Thymus (tissue), 11 donors: ENCODE measurements at regions not wholly inside any gene's neighbourhood (a gene's known extent, or its start where the extent isn't known, plus 50 kb on each side); places are given as distances from the start of the nearest gene placed in this dataset.

Source experiments
- DNase-seq, 9 donors: peaks; one replicate each; pipeline ENCODE4 v3.0.0-alpha.2; 2013; ENCODE audit warnings: low spot score in 9 of 9, low read depth in 6 of 9, missing footprints in 1 of 9
- H3K27ac ChIP-seq, 2 donors: one replicate each; pipeline ENCODE4 v1.5.1; 2013; ENCODE audit warnings: control low read depth in 1 of 2, low read depth in 1 of 2, low read length in 1 of 2, mild to moderate bottlenecking in 1 of 2, moderate library complexity in 1 of 2
- H3K27me3 ChIP-seq, 2 donors: one replicate each; pipeline ENCODE4 v1.5.1; 2013; ENCODE audit warnings: low read length in 1 of 2; ENCODE audit not compliant: control insufficient read depth in 2 of 2, insufficient read depth in 1 of 2
- H3K36me3 ChIP-seq, 2 donors: one replicate each; pipeline ENCODE4 v1.5.1; 2013; ENCODE audit warnings: low read length in 1 of 2, mild to moderate bottlenecking in 1 of 2, moderate library complexity in 1 of 2; ENCODE audit not compliant: control insufficient read depth in 2 of 2, insufficient read depth in 2 of 2
- H3K4me1 ChIP-seq, 2 donors: one replicate each; pipeline ENCODE4 v1.5.1; 2013; ENCODE audit warnings: low read length in 2 of 2; ENCODE audit not compliant: control insufficient read depth in 2 of 2, insufficient read depth in 2 of 2
- H3K4me3 ChIP-seq, 2 donors: one replicate each; pipeline ENCODE4 v1.5.1; 2013; ENCODE audit warnings: low read length in 2 of 2, control low read depth in 1 of 2, mild to moderate bottlenecking in 1 of 2
- H3K9me3 ChIP-seq, 2 donors: one replicate each; pipeline ENCODE4 v1.5.1; 2013; ENCODE audit warnings: low read length in 1 of 2, mild to moderate bottlenecking in 1 of 2; ENCODE audit not compliant: control insufficient read depth in 2 of 2, insufficient read depth in 1 of 2
- WGBS: extraction: QIAGEN DNeasy Blood & Tissue Kit; methylation state at CpG from one replicate; pipeline ENCODE4 v1.1.7; 2013; 5-methylcytosine and 5-hydroxymethylcytosine counted together
- donor health status: healthy.

GRCh38 chr15:96720656-96721055, 390.2 kb downstream of the NR2F2 start:
- DNase-seq: no peak
- WGBS: 75% methylated on average over 2 of the region's 2 CpGs

GRCh38 chr15:96728591-96728990, 398.1 kb downstream of the NR2F2 start:
- H3K27me3 ChIP-seq: no peaks in the 10 kb centered on the region
- WGBS: 75% methylated on average over 6 of the region's 6 CpGs
- no peak overlapping the region for H3K4me3 ChIP-seq
- DNase-seq: no peak
- no peak overlapping the region for H3K27ac ChIP-seq
- H3K9me3 ChIP-seq: no peaks in the 10 kb centered on the region
- no peaks in the 10 kb centered on the region for H3K4me1 ChIP-seq
- H3K36me3 ChIP-seq: no peaks in the 10 kb centered on the region

More at GRCh38 chr15:96720656-96721055, 390.2 kb downstream of the NR2F2 start:
- Histone ChIP-seq H3K27me3 (no peaks in the 10 kb centered on the region), H3K36me3 (no peaks in the 10 kb centered on the region), H3K4me3 (no peak overlapping the region), H3K4me1 (no peaks in the 10 kb centered on the region), H3K9me3 (no peaks in the 10 kb centered on the region), H3K27ac (no peak overlapping the region)

- WGBS: 88% methylated on average over 5 of the region's 5 CpGs
- H3K36me3 ChIP-seq: no peaks in the 10 kb centered on the region
- no peaks in the 10 kb centered on the region for H3K27me3 ChIP-seq
- no peaks in the 10 kb centered on the region for H3K9me3 ChIP-seq
- H3K27ac ChIP-seq: no peak overlapping the region
- no peaks in the 10 kb centered on the region for H3K4me1 ChIP-seq
- no peak for DNase-seq
- H3K4me3 ChIP-seq: no peak overlapping the region
These were observed 402.2 kb downstream of the NR2F2 start for GRCh38 chr15:96732704-96733103.

- no peak overlapping the region for H3K4me3 ChIP-seq
- peaks cover 0 to 3% of the 10 kb centered on the region in 2 donors for H3K9me3 ChIP-seq
- H3K27ac ChIP-seq: no peak overlapping the region
- H3K4me1 ChIP-seq: no peaks in the 10 kb centered on the region
- no peak for DNase-seq
- 88% methylated on average over 4 of the region's 4 CpGs for WGBS
- H3K27me3 ChIP-seq: no peaks in the 10 kb centered on the region
- H3K36me3 ChIP-seq: no peaks in the 10 kb centered on the region
These were observed 403.2 kb downstream of the NR2F2 start for GRCh38 chr15:96733721-96734120.

- H3K9me3 ChIP-seq: peaks cover 0 to 3% of the 10 kb centered on the region in 2 donors
- no peaks in the 10 kb centered on the region for H3K27me3 ChIP-seq
- no peak overlapping the region for H3K27ac ChIP-seq
- no peaks in the 10 kb centered on the region for H3K4me1 ChIP-seq
- no peaks in the 10 kb centered on the region for H3K36me3 ChIP-seq
- WGBS: 93% methylated on average over 2 of the region's 2 CpGs
- DNase-seq: no peak
- H3K4me3 ChIP-seq: no peak overlapping the region
These were observed 405.2 kb downstream of the NR2F2 start for GRCh38 chr15:96735632-96736240.

- Histone ChIP-seq H3K27me3 (no peaks in the 10 kb centered on the region), H3K27ac (no peak overlapping the region), H3K4me1 (no peaks in the 10 kb centered on the region), H3K9me3 (peaks cover 0 to 3% of the 10 kb centered on the region in 2 donors), H3K36me3 (no peaks in the 10 kb centered on the region), H3K4me3 (no peak overlapping the region)
- no peak for DNase-seq
- 96% methylated on average over 2 of the region's 2 CpGs for WGBS
These were observed 405.9 kb downstream of the NR2F2 start for GRCh38 chr15:96736384-96736783.

- DNase-seq: no peak
- H3K9me3 ChIP-seq: peaks cover 0 to 3% of the 10 kb centered on the region in 2 donors
- no peaks in the 10 kb centered on the region for H3K27me3 ChIP-seq
- no peaks in the 10 kb centered on the region for H3K36me3 ChIP-seq
- 85% methylated on average over 6 of the region's 6 CpGs for WGBS
- no peak overlapping the region for H3K4me3 ChIP-seq
- H3K27ac ChIP-seq: no peak overlapping the region
- H3K4me1 ChIP-seq: no peaks in the 10 kb centered on the region
These were observed 406.9 kb downstream of the NR2F2 start for GRCh38 chr15:96737408-96737807.

- H3K4me3 ChIP-seq: no peak overlapping the region
- H3K36me3 ChIP-seq: no peaks in the 10 kb centered on the region
- DNase-seq: no peak
- no peak overlapping the region for H3K27ac ChIP-seq
- no peaks in the 10 kb centered on the region for H3K9me3 ChIP-seq
- H3K27me3 ChIP-seq: no peaks in the 10 kb centered on the region
- no peaks in the 10 kb centered on the region for H3K4me1 ChIP-seq
- 82% methylated on average over 4 of the region's 4 CpGs for whole genome bisulfite sequencing
These were observed 416.2 kb downstream of the NR2F2 start for GRCh38 chr15:96746665-96747064.

- no peaks in the 10 kb centered on the region for H3K4me1 ChIP-seq
- WGBS: 90% methylated on average over 4 of the region's 4 CpGs
- no peak for DNase-seq
- H3K4me3 ChIP-seq: no peak overlapping the region
- no peaks in the 10 kb centered on the region for H3K27me3 ChIP-seq
- H3K27ac ChIP-seq: no peak overlapping the region
- no peaks in the 10 kb centered on the region for H3K9me3 ChIP-seq
- no peaks in the 10 kb centered on the region for H3K36me3 ChIP-seq
These were observed 416.8 kb downstream of the NR2F2 start for GRCh38 chr15:96747291-96747690.
